HEK293 (cell line): ENCODE measurements at regions not wholly inside any gene's neighbourhood (a gene's known extent, or its start where the extent isn't known, plus 50 kb on each side); places are given as distances from the start of the nearest gene placed in this dataset.

Source experiments
- CTCF ChIA-PET: fragments of 350-600 bp; formaldehyde crosslinking; extraction: SDS; loops from one replicate; lab custom pipeline; 2021; ENCODE audit warnings: antibody characterized with exemption; lab: Yijun Ruan, JAX
- POLR2A ChIA-PET: fragments of 300-600 bp; formaldehyde crosslinking; extraction: SDS; loops from one replicate; lab custom pipeline; 2020; ENCODE audit warnings: antibody characterized with exemption, inconsistent platforms; lab: Yijun Ruan, JAX
- H3K27ac ChIP-seq: fragments of 200-500 bp; sonication (Bioruptor generic); 2 replicates; pipeline ENCODE4 v1.5.1; 2014; ENCODE audit warnings: low read depth, low read length, control low read depth, inconsistent platforms; ENCODE audit errors: extremely low read depth
- H3K36me3 ChIP-seq, 2 experiments: fragments of 200-500 bp in 1 of 2; sonication (Bioruptor generic) in 1 of 2; 1 replicate in 1 of 2; 2 replicates in 1 of 2; pipeline ENCODE4 v1.5.1; 2014 to 2017; ENCODE audit warnings: inconsistent platforms in 2 of 2, low read length in 2 of 2; ENCODE audit not compliant: control insufficient read depth in 2 of 2, insufficient read depth in 1 of 2
- H3K4me1 ChIP-seq: fragments of 200-500 bp; sonication (Bioruptor generic); 2 replicates; pipeline ENCODE4 v1.5.1; 2014; ENCODE audit warnings: mild to moderate bottlenecking, low read length, inconsistent platforms; ENCODE audit not compliant: control insufficient read depth, insufficient read depth
- H3K4me3 ChIP-seq: 2 replicates; pipeline ENCODE4 v1.5.1; 2011; ENCODE audit warnings: low read depth, mild to moderate bottlenecking, control low read depth, low read length, moderate library complexity
- H3K9me3 ChIP-seq: fragments of 200-500 bp; sonication (Bioruptor generic); 2 replicates; pipeline ENCODE4 v1.5.1; 2014; ENCODE audit warnings: low read depth, low read length, inconsistent platforms; ENCODE audit not compliant: control insufficient read depth, insufficient read depth
- BCL11B ChIP-seq: fragments of 450-650 bp; formaldehyde crosslinking; IDR thresholded peaks from 2 replicates; pipeline ENCODE4 v1.5.1; 2016; ENCODE audit warnings: low read depth, missing biosample characterization, missing genetic modification characterization
- GLIS2 ChIP-seq: fragments of 450-650 bp; formaldehyde crosslinking; IDR thresholded peaks from 2 replicates; pipeline ENCODE4 v1.5.1; 2016; ENCODE audit warnings: missing biosample characterization, missing genetic modification characterization
- PRDM1 ChIP-seq: fragments of 450-650 bp; formaldehyde crosslinking; IDR thresholded peaks from 2 replicates; pipeline ENCODE4; 2016; ENCODE audit warnings: missing biosample characterization, missing genetic modification characterization
- SETDB1 ChIP-seq: IDR thresholded peaks from one replicate; pipeline ENCODE4 v1.6.1; 2017; ENCODE audit warnings: mild to moderate bottlenecking, low read length, moderate library complexity, mixed read lengths; ENCODE audit not compliant: insufficient read length
- TCF7L2 ChIP-seq: IDR thresholded peaks from 2 replicates; pipeline ENCODE4 v1.6.1; 2011; ENCODE audit warnings: low read depth, mild to moderate bottlenecking, inconsistent platforms, low read length, moderate library complexity, borderline replicate concordance
- TRIM28 ChIP-seq: IDR thresholded peaks from 2 replicates; pipeline ENCODE4 v1.6.1; 2011; ENCODE audit warnings: low read length, control low read depth, borderline replicate concordance
- ZBTB17 ChIP-seq: fragments of 450-650 bp; formaldehyde crosslinking; IDR thresholded peaks from 2 replicates; pipeline ENCODE4 v1.5.1; 2016; ENCODE audit warnings: missing biosample characterization, missing genetic modification characterization
- ZBTB21 ChIP-seq: fragments of 450-650 bp; formaldehyde crosslinking; IDR thresholded peaks from 2 replicates; pipeline ENCODE4 v1.5.1; 2017; ENCODE audit warnings: missing biosample characterization, missing genetic modification characterization
- ZNF174 ChIP-seq: fragments of 450-650 bp; formaldehyde crosslinking; IDR thresholded peaks from 2 replicates; pipeline ENCODE4 v1.5.0; 2017; ENCODE audit warnings: missing biosample characterization, mild to moderate bottlenecking, missing genetic modification characterization
- ZNF24 ChIP-seq: fragments of 450-650 bp; formaldehyde crosslinking; IDR thresholded peaks from 2 replicates; pipeline ENCODE4 v1.5.1; 2016; ENCODE audit warnings: missing biosample characterization, missing genetic modification characterization
- ZNF248 ChIP-seq: fragments of 450-650 bp; formaldehyde crosslinking; IDR thresholded peaks from 2 replicates; pipeline ENCODE4 v1.5.1; 2017; ENCODE audit warnings: missing biosample characterization, missing genetic modification characterization
- ZNF311 ChIP-seq: fragments of 450-650 bp; formaldehyde crosslinking; IDR thresholded peaks from 2 replicates; pipeline ENCODE4 v1.5.1; 2017; ENCODE audit warnings: missing biosample characterization, missing genetic modification characterization, borderline replicate concordance
- ZNF335 ChIP-seq: fragments of 450-650 bp; formaldehyde crosslinking; conservative IDR thresholded peaks from 2 replicates; pipeline ENCODE4 v1.5.1; 2016; ENCODE audit warnings: missing biosample characterization, missing genetic modification characterization
- ZNF350 ChIP-seq: fragments of 450-650 bp; formaldehyde crosslinking; IDR thresholded peaks from 2 replicates; pipeline ENCODE4 v1.5.0; 2017; ENCODE audit warnings: missing biosample characterization, mild to moderate bottlenecking, missing genetic modification characterization
- ZNF354C ChIP-seq: fragments of 450-650 bp; formaldehyde crosslinking; IDR thresholded peaks from 2 replicates; pipeline ENCODE4 v1.5.1; 2016; ENCODE audit warnings: missing biosample characterization, missing genetic modification characterization, low read depth, borderline replicate concordance
- ZNF37A ChIP-seq: fragments of 450-650 bp; IDR thresholded peaks from 2 replicates; pipeline ENCODE4 v1.5.1; 2018; ENCODE audit warnings: missing biosample characterization, missing genetic modification characterization
- ZNF433 ChIP-seq: fragments of 450-650 bp; formaldehyde crosslinking; IDR thresholded peaks from 2 replicates; pipeline ENCODE4 v1.5.1; 2016; ENCODE audit warnings: missing biosample characterization, missing genetic modification characterization, low read depth
- ZNF510 ChIP-seq: fragments of 450-650 bp; formaldehyde crosslinking; IDR thresholded peaks from 2 replicates; pipeline ENCODE4 v1.5.1; 2018; ENCODE audit warnings: mild to moderate bottlenecking, missing genetic modification characterization, missing biosample characterization; ENCODE audit not compliant: insufficient replicate concordance
- ZNF530 ChIP-seq: fragments of 450-650 bp; formaldehyde crosslinking; IDR thresholded peaks from 2 replicates; pipeline ENCODE4 v1.5.1; 2016; ENCODE audit warnings: low read depth, missing biosample characterization, missing genetic modification characterization
- ZNF548 ChIP-seq: fragments of 450-650 bp; formaldehyde crosslinking; IDR thresholded peaks from 2 replicates; pipeline ENCODE4 v1.5.1; 2016; ENCODE audit warnings: missing biosample characterization, missing genetic modification characterization
- ZNF555 ChIP-seq: fragments of 450-650 bp; formaldehyde crosslinking; conservative IDR thresholded peaks from 2 replicates; pipeline ENCODE4 v1.5.1; 2017; ENCODE audit warnings: missing biosample characterization, mild to moderate bottlenecking, missing genetic modification characterization, inconsistent platforms
- ZNF560 ChIP-seq: fragments of 450-650 bp; formaldehyde crosslinking; IDR thresholded peaks from 2 replicates; pipeline ENCODE4 v1.5.1; 2017; ENCODE audit warnings: missing biosample characterization, missing genetic modification characterization, borderline replicate concordance
- ZNF654 ChIP-seq: fragments of 450-650 bp; formaldehyde crosslinking; IDR thresholded peaks from 2 replicates; pipeline ENCODE4 v1.5.1; 2016; ENCODE audit warnings: low read depth, missing biosample characterization, missing genetic modification characterization
- ZNF658 ChIP-seq: fragments of 450-650 bp; formaldehyde crosslinking; IDR thresholded peaks from 2 replicates; pipeline ENCODE4; 2016; ENCODE audit warnings: missing biosample characterization, missing genetic modification characterization
- ZNF707 ChIP-seq: fragments of 450-650 bp; formaldehyde crosslinking; IDR thresholded peaks from 2 replicates; pipeline ENCODE4 v1.5.1; 2016; ENCODE audit warnings: missing biosample characterization, missing genetic modification characterization
- ZNF777 ChIP-seq: fragments of 450-650 bp; formaldehyde crosslinking; IDR thresholded peaks from 2 replicates; pipeline ENCODE4 v1.5.1; 2017; ENCODE audit warnings: missing biosample characterization, missing genetic modification characterization, borderline replicate concordance
- ZSCAN30 ChIP-seq: fragments of 450-650 bp; IDR thresholded peaks from 2 replicates; pipeline ENCODE4 v1.5.1; 2018; ENCODE audit warnings: missing biosample characterization, mild to moderate bottlenecking, missing genetic modification characterization, moderate library complexity
- TF ChIP-seq, protein P1 (sequence below): fragments of 450-650 bp; formaldehyde crosslinking; IDR thresholded peaks from 2 replicates; pipeline ENCODE4 v1.5.1; 2017; ENCODE audit warnings: missing biosample characterization, missing genetic modification characterization
- TF ChIP-seq, protein P2 (sequence below): fragments of 450-650 bp; formaldehyde crosslinking; IDR thresholded peaks from 2 replicates; pipeline ENCODE4 v1.5.1; 2016; ENCODE audit warnings: missing biosample characterization, missing genetic modification characterization
- TF ChIP-seq, protein P3 (sequence below): fragments of 450-650 bp; formaldehyde crosslinking; IDR thresholded peaks from 2 replicates; pipeline ENCODE4 v1.5.1; 2017; ENCODE audit warnings: missing biosample characterization, missing genetic modification characterization

DNA sequence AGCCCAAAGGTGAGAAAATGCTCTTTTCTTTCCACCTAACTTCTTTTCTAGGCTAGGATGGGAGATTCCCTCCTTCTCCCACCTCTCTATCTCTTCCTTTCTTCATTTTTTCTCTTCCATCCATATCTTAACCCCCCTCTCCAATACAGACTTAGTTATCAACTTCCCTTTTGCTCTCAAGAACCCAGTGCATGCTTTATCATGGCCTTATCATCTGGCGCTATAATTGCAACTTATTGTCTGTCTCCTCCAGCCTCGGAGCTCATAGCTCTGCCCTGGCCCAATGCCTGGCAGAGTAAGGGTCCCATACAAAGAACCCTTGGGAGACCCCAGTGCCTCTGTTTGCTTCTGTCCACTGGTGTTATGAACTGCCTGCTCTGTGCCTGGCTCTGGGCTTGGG lies 71.0 kb upstream of the NFASC start:
- POLR2A ChIA-PET, result no interaction called here
- H3K27ac ChIP-seq, result no peak overlapping the region
- H3K9me3 ChIP-seq, result no peaks in the 10 kb centered on the region
- H3K4me3 ChIP-seq, result no peak overlapping the region
- CTCF ChIA-PET, result interaction anchor here (6.6 to 9.0 kb wide), 2 partner anchors 7 to 9 kb away, joined by 62 to 106 read pairs; no protein-coding TSS in a partner anchor
- no peaks in the 10 kb centered on the region for H3K4me1 ChIP-seq
- no peak for TF ChIP-seq TRIM28
- no peak for TF ChIP-seq ZNF354C (tag by site-specific recombination)
- TF ChIP-seq ZBTB17 (tag by site-specific recombination), result no peak
- TF ChIP-seq SETDB1, result no peak
- TF ChIP-seq BCL11B (tag by site-specific recombination), result no peak
- no peak for TF ChIP-seq ZNF311
- no peak for TF ChIP-seq ZNF335 (tag by site-specific recombination)
- TF ChIP-seq ZBTB21, result no peak
- TF ChIP-seq ZNF530 (tag by site-specific recombination), result no peak
- no peak for TF ChIP-seq ZSCAN30 (tag by site-specific recombination)
- TF ChIP-seq ZNF777 (tag by site-specific recombination), result no peak
- no peak for TF ChIP-seq ZNF560 (tag by site-specific recombination)
- no peak for TF ChIP-seq ZNF350 (tag by site-specific recombination)
- TF ChIP-seq GLIS2 (tag by site-specific recombination), result no peak
- no peak for TF ChIP-seq ZNF510 (tag by site-specific recombination)
- TF ChIP-seq ZNF24 (tag by site-specific recombination), result no peak
- no peak for TF ChIP-seq ZNF248 (tag by site-specific recombination)
- no peak for TF ChIP-seq ZNF555 (tag by site-specific recombination)
- TF ChIP-seq, protein P1, sequence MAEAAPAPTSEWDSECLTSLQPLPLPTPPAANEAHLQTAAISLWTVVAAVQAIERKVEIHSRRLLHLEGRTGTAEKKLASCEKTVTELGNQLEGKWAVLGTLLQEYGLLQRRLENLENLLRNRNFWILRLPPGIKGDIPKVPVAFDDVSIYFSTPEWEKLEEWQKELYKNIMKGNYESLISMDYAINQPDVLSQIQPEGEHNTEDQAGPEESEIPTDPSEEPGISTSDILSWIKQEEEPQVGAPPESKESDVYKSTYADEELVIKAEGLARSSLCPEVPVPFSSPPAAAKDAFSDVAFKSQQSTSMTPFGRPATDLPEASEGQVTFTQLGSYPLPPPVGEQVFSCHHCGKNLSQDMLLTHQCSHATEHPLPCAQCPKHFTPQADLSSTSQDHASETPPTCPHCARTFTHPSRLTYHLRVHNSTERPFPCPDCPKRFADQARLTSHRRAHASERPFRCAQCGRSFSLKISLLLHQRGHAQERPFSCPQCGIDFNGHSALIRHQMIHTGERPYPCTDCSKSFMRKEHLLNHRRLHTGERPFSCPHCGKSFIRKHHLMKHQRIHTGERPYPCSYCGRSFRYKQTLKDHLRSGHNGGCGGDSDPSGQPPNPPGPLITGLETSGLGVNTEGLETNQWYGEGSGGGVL (tag by site-specific recombination), result no peak
- TF ChIP-seq, all 188 proteins: peak for 0
- no peaks in the 10 kb centered on the region for H3K36me3 ChIP-seq

DNA sequence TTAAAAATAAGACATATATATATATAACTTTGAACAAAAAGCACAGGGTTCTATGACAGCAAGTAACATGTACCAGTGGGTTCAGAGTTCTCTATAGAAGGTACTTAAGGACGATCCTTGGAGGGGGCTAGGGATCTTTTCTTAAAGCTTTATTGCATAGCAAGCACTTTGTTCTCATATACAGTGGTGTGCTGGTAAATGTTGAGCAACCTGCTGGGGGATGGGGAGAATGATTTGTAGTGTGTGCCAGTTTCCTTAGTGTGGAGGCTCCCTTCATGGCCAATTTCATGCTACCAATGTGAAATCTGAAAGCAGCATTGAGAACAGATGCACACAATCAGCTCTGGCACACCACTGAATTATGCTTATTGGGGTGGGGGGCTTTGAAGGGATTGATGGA lies 69.5 kb upstream of the NFASC start:
- Histone ChIP-seq H3K27ac (no peak overlapping the region), H3K4me1 (no peaks in the 10 kb centered on the region)
- TF ChIP-seq ZNF658 (no peak), ZNF548 (tag by site-specific recombination) (no peak), PRDM1 (tag by site-specific recombination) (no peak), TCF7L2 (no peak), ZNF654 (no peak), ZNF510 (tag by site-specific recombination) (no peak), SETDB1 (no peak), ZNF174 (tag by site-specific recombination) (no peak), ZNF707 (tag by site-specific recombination) (no peak), ZNF37A (tag by site-specific recombination) (no peak), ZNF433 (tag by site-specific recombination) (no peak)
- TF ChIP-seq, protein P2, sequence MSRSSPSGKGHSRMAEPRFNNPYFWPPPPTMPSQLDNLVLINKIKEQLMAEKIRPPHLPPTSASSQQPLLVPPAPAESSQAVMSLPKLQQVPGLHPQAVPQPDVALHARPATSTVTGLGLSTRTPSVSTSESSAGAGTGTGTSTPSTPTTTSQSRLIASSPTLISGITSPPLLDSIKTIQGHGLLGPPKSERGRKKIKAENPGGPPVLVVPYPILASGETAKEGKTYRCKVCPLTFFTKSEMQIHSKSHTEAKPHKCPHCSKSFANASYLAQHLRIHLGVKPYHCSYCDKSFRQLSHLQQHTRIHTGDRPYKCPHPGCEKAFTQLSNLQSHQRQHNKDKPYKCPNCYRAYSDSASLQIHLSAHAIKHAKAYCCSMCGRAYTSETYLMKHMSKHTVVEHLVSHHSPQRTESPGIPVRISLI (tag by site-specific recombination), result no peak
- TF ChIP-seq, protein P3, sequence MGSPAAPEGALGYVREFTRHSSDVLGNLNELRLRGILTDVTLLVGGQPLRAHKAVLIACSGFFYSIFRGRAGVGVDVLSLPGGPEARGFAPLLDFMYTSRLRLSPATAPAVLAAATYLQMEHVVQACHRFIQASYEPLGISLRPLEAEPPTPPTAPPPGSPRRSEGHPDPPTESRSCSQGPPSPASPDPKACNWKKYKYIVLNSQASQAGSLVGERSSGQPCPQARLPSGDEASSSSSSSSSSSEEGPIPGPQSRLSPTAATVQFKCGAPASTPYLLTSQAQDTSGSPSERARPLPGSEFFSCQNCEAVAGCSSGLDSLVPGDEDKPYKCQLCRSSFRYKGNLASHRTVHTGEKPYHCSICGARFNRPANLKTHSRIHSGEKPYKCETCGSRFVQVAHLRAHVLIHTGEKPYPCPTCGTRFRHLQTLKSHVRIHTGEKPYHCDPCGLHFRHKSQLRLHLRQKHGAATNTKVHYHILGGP (tag by site-specific recombination), result no peak
- TF ChIP-seq, all 188 proteins: peak for 0
- Histone ChIP-seq H3K36me3 (no peaks in the 10 kb centered on the region), H3K9me3 (no peaks in the 10 kb centered on the region), H3K4me3 (no peak overlapping the region)
- ChIA-PET CTCF (interaction anchor here (0.6 to 6.6 kb wide), 6 partner anchors 9 to 235 kb away, joined by 3 to 62 read pairs (median 5); no protein-coding TSS in a partner anchor), POLR2A (no interaction called here)
